AG09309 (cell line): ENCODE measurements at regions not wholly inside any gene's neighbourhood (a gene's known extent, or its start where the extent isn't known, plus 50 kb on each side); places are given as distances from the start of the nearest gene placed in this dataset.
A peak's percentile ranks its signal among the peaks of the same experiment; 100 is the strongest.

ENCODE experiments used
- DNase-seq: peaks from one replicate; pipeline ENCODE4 v3.0.0-alpha.2; 2010; ENCODE audit warnings: low read depth
- H3K4me3 ChIP-seq: 2 replicates; pipeline ENCODE4 v1.5.1; 2011; ENCODE audit warnings: mild to moderate bottlenecking, low read depth, low read length, moderate library complexity; ENCODE audit not compliant: control insufficient read depth
- CTCF ChIP-seq: IDR thresholded peaks from 2 replicates; pipeline ENCODE4 v1.5.1; 2011; ENCODE audit warnings: mild to moderate bottlenecking, low read depth, low read length, inconsistent platforms; ENCODE audit not compliant: insufficient read depth, control insufficient read depth; ENCODE audit errors: missing control alignments

GRCh38 chr1:221439008-221439746, 302.7 kb downstream of the DUSP10 start:
- no peak for DNase-seq
- no peak overlapping the region for H3K4me3 ChIP-seq
- TF ChIP-seq CTCF, result no peak

- DNase-seq, result peak; percentile 93
- no peak overlapping the region for H3K4me3 ChIP-seq
- TF ChIP-seq CTCF, result no peak
Observed at GRCh38 chr1:221439747-221440501, 302.0 kb downstream of the DUSP10 start.

- H3K4me3 ChIP-seq, result no peak overlapping the region
- no peak for DNase-seq
- no peak for TF ChIP-seq CTCF
Observed at GRCh38 chr1:221440658-221441057, 301.2 kb downstream of the DUSP10 start.

DNA sequence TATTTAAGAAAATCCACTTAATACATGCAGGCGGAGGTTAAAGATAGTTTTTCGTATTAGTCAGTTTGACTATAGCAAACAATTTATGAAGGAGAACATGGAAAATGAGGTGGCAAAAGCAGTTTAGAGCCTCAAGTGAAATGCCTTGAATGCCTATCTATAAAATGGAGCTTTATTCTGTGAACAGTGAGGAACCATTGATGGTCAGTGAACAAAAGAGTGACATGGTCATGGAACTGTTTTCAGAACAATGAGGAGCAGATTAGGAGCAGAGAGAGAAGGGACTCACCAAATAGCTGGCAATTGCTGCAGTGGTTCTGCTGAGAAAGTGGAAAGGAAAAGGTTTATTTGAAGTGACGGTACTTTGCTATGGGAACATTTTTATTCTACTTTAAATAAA, 299.8 kb downstream of the DUSP10 start:
- DNase-seq, result no peak
- no peak overlapping the region for H3K4me3 ChIP-seq
- no peak for TF ChIP-seq CTCF

DNA sequence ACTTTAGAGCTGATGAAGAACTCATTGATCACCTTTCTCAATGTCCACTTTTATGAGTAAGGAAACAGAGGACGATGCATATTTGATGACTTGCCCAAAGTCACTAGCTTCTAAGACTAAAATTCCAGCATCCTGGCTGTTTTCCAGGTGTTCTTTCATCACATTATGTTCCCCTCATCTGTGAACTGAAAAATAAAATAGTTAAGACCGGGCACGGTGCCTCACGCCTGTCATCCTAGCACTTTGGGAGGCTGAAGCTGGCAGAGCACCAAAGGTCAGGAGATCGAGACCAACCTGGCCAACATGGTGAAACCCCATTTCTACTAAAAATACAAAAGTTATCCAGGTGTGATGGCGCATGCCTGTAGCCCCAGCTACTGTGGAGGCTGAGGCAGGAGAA, 297.5 kb downstream of the DUSP10 start:
- H3K4me3 ChIP-seq, result no peak overlapping the region
- no peak for TF ChIP-seq CTCF
- DNase-seq, result no peak

GRCh38 chr1:221448585-221449175, 293.2 kb downstream of the DUSP10 start:
- no peak for TF ChIP-seq CTCF
- H3K4me3 ChIP-seq, result no peak overlapping the region
- no peak for DNase-seq
